HCT116 (cell line): ENCODE measurements at regions not wholly inside any gene's neighbourhood (a gene's known extent, or its start where the extent isn't known, plus 50 kb on each side); places are given as distances from the start of the nearest gene placed in this dataset.
"Not testable (repeated sequence)": the region's sequence is repeated elsewhere in the genome, so short reads cannot be mapped to it uniquely, and the experiment has no call there.

Source experiments
- ATAC-seq: fragments of 200-7000 bp; cut with Tn5 transposase; 2 replicates; pipeline ENCODE4 v1.9.1; 2020; ENCODE audit warnings: mild to moderate bottlenecking, moderate library complexity
- BruUV-seq: library from RNA; stranded (reverse); fragments of 400-500 nt; replicated peaks from 2 replicates; lab custom pipeline; 2021; lab: Mats Ljungman, UMichigan
- CTCF ChIA-PET: fragments of 300-600 bp; sonication (Branson Sonifier 250); formaldehyde crosslinking; loops from one replicate; lab custom pipeline; 2021; ENCODE audit warnings: antibody characterized with exemption; lab: Charles Lee
- POLR2A ChIA-PET: fragments of 300-600, 350-600 bp; sonication (Branson Sonifier 250); formaldehyde crosslinking; loops from one replicate; lab custom pipeline; 2021; ENCODE audit warnings: antibody characterized with exemption; lab: Charles Lee
- RAD21 ChIA-PET, 2 experiments: fragments of 300-600 bp; sonication (Branson Sonifier 250); formaldehyde crosslinking; loops; one replicate each; lab custom pipeline; 2023; ENCODE audit warnings: low total read pairs in 2 of 2; ENCODE audit not compliant: uncharacterized antibody in 2 of 2, unreplicated experiment in 2 of 2, low non-redundant PET in 1 of 2; lab: Charles Lee
- DNase-seq: peaks from one replicate; pipeline ENCODE4 v3.0.0-alpha.2; 2010; ENCODE audit warnings: low read depth, low spot score
- H2AFZ ChIP-seq: fragments of 200-600 bp; shearing (Covaris generic), sonication (generic); 2 replicates; pipeline ENCODE4 v1.6.1; 2017; ENCODE audit warnings: low read depth, mixed run types, mixed read lengths, antibody characterized with exemption, low read length; ENCODE audit not compliant: poor library complexity, severe bottlenecking
- H3K27ac ChIP-seq: 2 replicates; pipeline ENCODE4 v1.5.1; 2012; ENCODE audit warnings: low read depth, low read length
- H3K27me3 ChIP-seq: fragments of 200-600 bp; sonication (generic); 2 replicates; pipeline ENCODE4 v1.6.1; 2016; ENCODE audit warnings: mixed run types, low read length, mixed read lengths; ENCODE audit not compliant: insufficient read depth
- H3K36me3 ChIP-seq, 2 experiments: fragments of 200-500 bp in 1 of 2; fragments of 200-600 bp in 1 of 2; sonication (Bioruptor generic) in 1 of 2; sonication (generic) in 1 of 2; 2 replicates each; pipeline versions ENCODE4 v1.5.1 to v1.6.1; 2014 to 2016; ENCODE audit warnings: low read length in 2 of 2, inconsistent platforms in 1 of 2, mixed read lengths in 1 of 2, mixed run types in 1 of 2; ENCODE audit not compliant: insufficient read depth in 2 of 2, control insufficient read depth in 1 of 2
- H3K4me1 ChIP-seq, 2 experiments: fragments of 200-600 bp in 1 of 2; sonication (generic) in 1 of 2; 2 replicates each; pipeline versions ENCODE4 v1.5.1 to v1.6.1; 2012 to 2017; ENCODE audit warnings: low read length in 2 of 2, inconsistent platforms in 1 of 2, mild to moderate bottlenecking in 1 of 2, mixed read lengths in 1 of 2, mixed run types in 1 of 2, moderate library complexity in 1 of 2; ENCODE audit not compliant: insufficient read depth in 2 of 2, control insufficient read depth in 1 of 2
- H3K4me2 ChIP-seq: fragments of 200-600 bp; sonication (generic); 2 replicates; pipeline ENCODE4 v1.6.1; 2017; ENCODE audit warnings: mixed run types, low read length, mixed read lengths
- H3K4me3 ChIP-seq, 2 experiments: fragments of 200-600 bp in 1 of 2; sonication (generic) in 1 of 2; replicated peaks in 1 of 2; 2 replicates each; pipeline ENCODE4 v1.5.1; 2011 to 2016; ENCODE audit warnings: low read length in 2 of 2, control low read depth in 1 of 2, low read depth in 1 of 2, mild to moderate bottlenecking in 1 of 2, mixed read lengths in 1 of 2, mixed run types in 1 of 2
- H3K79me2 ChIP-seq: fragments of 200-600 bp; sonication (generic); 2 replicates; pipeline ENCODE4 v1.6.1; 2017; ENCODE audit warnings: mild to moderate bottlenecking, mixed run types, low read length, moderate library complexity, mixed read lengths; ENCODE audit not compliant: insufficient read depth
- H3K9ac ChIP-seq: fragments of 200-600 bp; sonication (generic); 2 replicates; pipeline ENCODE4 v1.6.1; 2016; ENCODE audit warnings: low read length, mixed read lengths
- H3K9me2 ChIP-seq: fragments of 200-600 bp; sonication (generic), shearing (Covaris generic); 2 replicates; pipeline ENCODE4 v1.6.1; 2017; ENCODE audit warnings: mixed run types, mild to moderate bottlenecking, moderate library complexity; ENCODE audit not compliant: insufficient read depth
- H3K9me3 ChIP-seq, 2 experiments: fragments of 200-500 bp in 1 of 2; fragments of 200-600 bp in 1 of 2; sonication (Bioruptor generic) in 1 of 2; sonication (generic) in 1 of 2; 2 replicates each; pipeline ENCODE4 v1.6.1; 2014 to 2017; ENCODE audit warnings: low read length in 2 of 2, mixed read lengths in 2 of 2, inconsistent platforms in 1 of 2, low read depth in 1 of 2, mild to moderate bottlenecking in 1 of 2, mixed run types in 1 of 2, moderate library complexity in 1 of 2; ENCODE audit not compliant: control insufficient read depth in 1 of 2, insufficient read depth in 1 of 2
- H4K20me1 ChIP-seq: fragments of 200-600 bp; sonication (generic), shearing (Covaris generic); 2 replicates; pipeline ENCODE4 v1.6.1; 2017; ENCODE audit warnings: mixed run types, mild to moderate bottlenecking, moderate library complexity; ENCODE audit not compliant: insufficient read depth
- CBX3 ChIP-seq: IDR thresholded peaks from 2 replicates; pipeline ENCODE4 v1.6.1; 2012; ENCODE audit warnings: low read depth
- EGR1 ChIP-seq: IDR thresholded peaks from 2 replicates; pipeline ENCODE4 v1.6.1; 2012; ENCODE audit warnings: low read depth
- ELF1 ChIP-seq: IDR thresholded peaks from 2 replicates; pipeline ENCODE4 v1.6.1; 2012; ENCODE audit warnings: low read depth, borderline replicate concordance
- EZH2 ChIP-seq: fragments of 200-600 bp; sonication (generic); IDR thresholded peaks from 2 replicates; pipeline ENCODE4 v1.6.1; 2017; ENCODE audit warnings: antibody characterized with exemption, mixed run types
- EZH2phosphoT487 ChIP-seq: fragments of 200-600 bp; IDR thresholded peaks from 2 replicates; pipeline ENCODE4 v1.6.1; 2018; ENCODE audit warnings: antibody characterized with exemption, borderline replicate concordance
- FOSL1 ChIP-seq: IDR thresholded peaks from 2 replicates; pipeline ENCODE4 v1.6.1; 2012; ENCODE audit warnings: low read depth
- JUND ChIP-seq: IDR thresholded peaks from 2 replicates; pipeline ENCODE4 v1.6.1; 2012
- POLR2A ChIP-seq: IDR thresholded peaks from 2 replicates; pipeline ENCODE4 v1.7.0; 2011; ENCODE audit warnings: borderline replicate concordance; ENCODE audit not compliant: insufficient read depth, insufficient read length; ENCODE audit errors: extremely low read depth
- POLR2AphosphoS5 ChIP-seq: IDR thresholded peaks from 2 replicates; pipeline ENCODE4 v1.6.1; 2011; ENCODE audit warnings: mild to moderate bottlenecking, low read depth, low read length, moderate library complexity
- RAD21 ChIP-seq: IDR thresholded peaks from 2 replicates; pipeline ENCODE4 v1.6.1; 2012; ENCODE audit warnings: low read depth, mild to moderate bottlenecking
- SIN3A ChIP-seq: IDR thresholded peaks from 2 replicates; pipeline ENCODE4 v1.6.1; 2012; ENCODE audit warnings: low read depth
- SRF ChIP-seq: IDR thresholded peaks from 2 replicates; pipeline ENCODE4 v1.6.1; 2012; ENCODE audit warnings: low read depth
- ZFX ChIP-seq: fragments of 450-650 bp; IDR thresholded peaks from 2 replicates; pipeline ENCODE4 v1.6.1; 2017
- ZNF274 ChIP-seq: fragments of 200-500 bp; sonication (Bioruptor generic); IDR thresholded peaks from 2 replicates; pipeline ENCODE4 v1.6.1; 2014; ENCODE audit warnings: mild to moderate bottlenecking, low read depth, low read length, inconsistent platforms
- intact Hi-C: fragments of 100-400 bp; cut with micrococcal nuclease; formaldehyde crosslinking; loops from 2 replicates; pipeline ENCODE4 v1.10.0; 2022
- TF ChIP-seq, protein P1 (sequence below): IDR thresholded peaks from 2 replicates; pipeline ENCODE4 v1.6.1; 2012
- TF ChIP-seq, protein P2 (sequence below): IDR thresholded peaks from 2 replicates; pipeline ENCODE4 v1.6.1; 2012

DNA sequence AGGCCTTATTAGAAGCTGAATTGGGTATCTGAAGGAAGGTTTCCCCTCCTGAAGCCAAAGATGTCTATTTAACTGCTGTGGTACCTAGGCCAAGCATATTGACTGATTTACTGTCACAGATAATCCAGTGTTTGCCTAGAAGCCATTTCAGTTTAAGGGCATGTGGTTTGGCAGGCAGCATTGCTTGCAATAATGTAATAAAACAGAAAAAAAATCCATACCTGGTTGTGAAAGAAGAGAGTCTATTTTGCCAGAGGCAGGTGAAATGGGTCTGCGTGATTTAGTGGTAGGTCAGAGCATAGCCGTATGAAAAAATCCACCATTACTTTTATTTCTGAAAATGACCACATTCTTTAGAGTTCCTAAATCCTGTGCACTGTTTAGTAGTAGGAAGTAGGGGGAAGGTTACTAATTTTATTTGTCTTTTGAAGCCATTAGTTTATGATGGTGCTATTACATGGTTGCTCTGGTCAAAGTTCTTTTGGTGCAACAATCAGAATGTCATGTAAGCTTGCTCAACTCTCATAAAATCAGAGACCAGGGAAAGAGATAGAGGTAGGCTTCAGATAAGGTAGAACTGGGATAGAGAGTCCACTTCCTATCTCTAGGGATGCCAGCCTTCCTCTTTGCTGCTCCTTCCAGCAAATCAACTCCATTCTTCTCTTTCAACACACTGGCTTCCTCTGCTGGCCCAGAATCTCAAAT lies 343.4 kb downstream of the GPD2 start:
- H3K4me2 ChIP-seq: no peak overlapping the region
- H4K20me1 ChIP-seq: no peaks in the 10 kb centered on the region
- no peaks in the 10 kb centered on the region for H3K9me2 ChIP-seq
- H3K4me3 ChIP-seq: no peak overlapping the region
- TF ChIP-seq SIN3A (no peak), FOSL1 (no peak), EZH2 (no peak), SRF (no peak), EZH2phosphoT487 (no peak), CBX3 (no peak), ELF1 (no peak), POLR2A (no peak), POLR2AphosphoS5 (no peak), ZFX (no peak), EGR1 (no peak), JUND (no peak), ZNF274 (no peak), RAD21 (no peak)
- TF ChIP-seq, protein P1, sequence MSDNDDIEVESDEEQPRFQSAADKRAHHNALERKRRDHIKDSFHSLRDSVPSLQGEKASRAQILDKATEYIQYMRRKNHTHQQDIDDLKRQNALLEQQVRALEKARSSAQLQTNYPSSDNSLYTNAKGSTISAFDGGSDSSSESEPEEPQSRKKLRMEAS: no peak
- TF ChIP-seq, protein P2, sequence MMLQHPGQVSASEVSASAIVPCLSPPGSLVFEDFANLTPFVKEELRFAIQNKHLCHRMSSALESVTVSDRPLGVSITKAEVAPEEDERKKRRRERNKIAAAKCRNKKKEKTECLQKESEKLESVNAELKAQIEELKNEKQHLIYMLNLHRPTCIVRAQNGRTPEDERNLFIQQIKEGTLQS: no peak
- CTCF ChIA-PET: no interaction called here
- RAD21 ChIA-PET: no interaction called here
- POLR2A ChIA-PET: no interaction called here
- H3K4me1 ChIP-seq: no peaks in the 10 kb centered on the region
- no peak overlapping the region for H2AFZ ChIP-seq
- H3K79me2 ChIP-seq: no peaks in the 10 kb centered on the region
- H3K9ac ChIP-seq: no peak overlapping the region
- no peaks in the 10 kb centered on the region for H3K27me3 ChIP-seq
- H3K9me3 ChIP-seq: no peaks in the 10 kb centered on the region
- H3K36me3 ChIP-seq: no peaks in the 10 kb centered on the region
- ATAC-seq (no peak), DNase-seq (no peak)
- intact Hi-C loops: no loop called here
- H3K27ac ChIP-seq: no peak overlapping the region
- BruUV-seq: no TSS peak

DNA sequence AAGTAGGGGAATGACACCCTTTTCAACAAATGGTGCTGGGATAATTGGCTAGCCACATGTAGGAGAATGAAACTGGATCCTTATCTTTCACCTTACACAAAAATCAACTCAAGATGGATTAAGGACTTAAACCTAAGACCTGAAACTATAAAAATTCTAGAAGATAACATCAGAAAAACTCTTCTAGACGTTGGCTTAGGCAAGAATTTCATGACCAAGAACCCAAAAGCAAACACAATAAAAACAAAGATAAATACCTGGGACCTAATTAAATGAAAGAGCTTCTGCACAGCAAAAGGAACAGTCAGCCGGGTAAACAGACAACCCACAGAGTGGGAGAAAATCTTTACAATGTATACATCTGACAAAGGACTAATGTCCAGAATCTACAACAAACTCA lies 345.5 kb downstream of the GPD2 start:
- H3K4me3 ChIP-seq, H3K79me2 ChIP-seq, DNase-seq, H3K9me2 ChIP-seq, H3K9ac ChIP-seq, H3K4me1 ChIP-seq, BruUV-seq, RAD21 ChIA-PET, H3K9me3 ChIP-seq, CTCF ChIA-PET, POLR2A ChIA-PET, ATAC-seq, H3K27me3 ChIP-seq, intact Hi-C loops, H2AFZ ChIP-seq, H3K4me2 ChIP-seq, H4K20me1 ChIP-seq, H3K36me3 ChIP-seq, H3K27ac ChIP-seq: not testable (repeated sequence)
